ENCODE measurements at regions not wholly inside any gene's neighbourhood (a gene's known extent, or its start where the extent isn't known, plus 50 kb on each side); places are given as distances from the start of the nearest gene placed in this dataset.

GRCh38 chr2:236768393-236769140, 198.9 kb downstream of the ACKR3 start:
- TF ChIP-seq CTCF (conservative IDR thresholded peaks at IDR 0.05 in 1 of 2, IDR thresholded peaks at IDR 0.05 in 1 of 2; ENCODE audit: low read depth in 1 of 2, low read length in 2 of 2) (no peak), EZH2 (IDR thresholded peaks at IDR 0.05; ENCODE audit: low read length, missing control alignments) (no peak)

All from fibroblast of lung (primary cell).